H1 (cell line): ENCODE measurements at regions not wholly inside any gene's neighbourhood (a gene's known extent, or its start where the extent isn't known, plus 50 kb on each side); places are given as distances from the start of the nearest gene placed in this dataset.
A peak's percentile ranks its signal among the peaks of the same experiment; 100 is the strongest.
"Not testable (repeated sequence)": the region's sequence is repeated elsewhere in the genome, so short reads cannot be mapped to it uniquely, and the experiment has no call there.

Source experiments
- CTCF ChIA-PET: fragments of 300-600 bp; sonication (Branson Sonifier 250); formaldehyde crosslinking; loops from one replicate; lab custom pipeline; 2021; ENCODE audit not compliant: partially characterized antibody; lab: Charles Lee
- POLR2A ChIA-PET: fragments of 300-600 bp; sonication (Branson Sonifier 250); formaldehyde crosslinking; loops from one replicate; lab custom pipeline; 2021; ENCODE audit warnings: inconsistent platforms; ENCODE audit not compliant: partially characterized antibody; lab: Charles Lee
- DNase-seq, 2 experiments: peaks; one replicate each; pipeline versions ENCODE4 v3.0.0 to v3.0.0-alpha.2; 2010 to 2022; ENCODE audit warnings: low spot score in 2 of 2, low read depth in 1 of 2, mixed read lengths in 1 of 2
- FAIRE-seq: peaks from 2 replicates; lab custom pipeline; 2011; peaks lifted over from hg19 to GRCh38; lab: Jason Lieb, UNC
- H2AFZ ChIP-seq: 2 replicates; pipeline ENCODE4 v1.8.1; 2012; ENCODE audit warnings: low read length, inconsistent platforms
- H2AK5ac ChIP-seq: 2 replicates; pipeline ENCODE4 v1.6.1; 2013; ENCODE audit warnings: low read depth, low read length
- H2BK120ac ChIP-seq: replicated peaks from 2 replicates; pipeline ENCODE3; 2013; ENCODE audit warnings: low read depth, low read length, inconsistent platforms
- H2BK12ac ChIP-seq: 2 replicates; pipeline ENCODE4 v1.6.1; 2013; ENCODE audit warnings: low read depth, low read length
- H2BK15ac ChIP-seq: 2 replicates; pipeline ENCODE4 v1.6.1; 2013; ENCODE audit warnings: low read length
- H2BK20ac ChIP-seq: 2 replicates; pipeline ENCODE4 v1.6.1; 2013; ENCODE audit warnings: low read length
- H2BK5ac ChIP-seq: 2 replicates; pipeline ENCODE4 v1.6.1; 2013; ENCODE audit warnings: low read depth, low read length
- H3K14ac ChIP-seq: 2 replicates; pipeline ENCODE4 v1.6.1; 2013; ENCODE audit warnings: inconsistent platforms; ENCODE audit not compliant: insufficient read length
- H3K18ac ChIP-seq: 2 replicates; pipeline ENCODE4 v1.6.1; 2013; ENCODE audit warnings: low read length; ENCODE audit errors: extremely low read depth
- H3K23ac ChIP-seq: 2 replicates; pipeline ENCODE4 v1.6.1; 2013; ENCODE audit warnings: inconsistent platforms; ENCODE audit not compliant: insufficient read length
- H3K23me2 ChIP-seq: 2 replicates; pipeline ENCODE4 v1.6.1; 2013; ENCODE audit warnings: low read depth, low read length
- H3K27ac ChIP-seq: 2 replicates; pipeline ENCODE4 v1.6.1; 2011; ENCODE audit warnings: low read depth, low read length, inconsistent platforms
- H3K27me3 ChIP-seq, 4 experiments: replicated peaks in 1 of 4; 1 replicate in 1 of 4; 2 replicates in 3 of 4; pipeline versions ENCODE4 v1.6.1 to v1.8.1; 2011 to 2013; ENCODE audit warnings: low read length in 3 of 4, mild to moderate bottlenecking in 3 of 4, inconsistent platforms in 2 of 4, mixed read lengths in 2 of 4, moderate library complexity in 1 of 4; ENCODE audit not compliant: control insufficient read depth in 3 of 4, insufficient read depth in 3 of 4; ENCODE audit errors: extremely low read depth in 1 of 4
- H3K36me3 ChIP-seq, 4 experiments: 2 replicates each; pipeline versions ENCODE4 v1.6.1 to v1.8.1; 2011 to 2013; ENCODE audit warnings: mild to moderate bottlenecking in 4 of 4, low read length in 3 of 4, moderate library complexity in 2 of 4, control low read depth in 1 of 4, inconsistent platforms in 1 of 4; ENCODE audit not compliant: insufficient read depth in 4 of 4, control insufficient read depth in 2 of 4
- H3K4ac ChIP-seq: replicated peaks from 2 replicates; pipeline ENCODE3; 2013; ENCODE audit warnings: low read length, low read depth, mixed read lengths, inconsistent platforms; ENCODE audit not compliant: insufficient read length
- H3K4me1 ChIP-seq, 4 experiments: replicated peaks in 1 of 4; 1 replicate in 1 of 4; 2 replicates in 3 of 4; pipeline versions ENCODE4 v1.6.1 to v1.8.1; 2011 to 2013; ENCODE audit warnings: low read length in 3 of 4, inconsistent platforms in 2 of 4, mixed read lengths in 1 of 4; ENCODE audit not compliant: insufficient read depth in 4 of 4, control insufficient read depth in 3 of 4
- H3K4me2 ChIP-seq, 2 experiments: 2 replicates each; pipeline versions ENCODE4 v1.6.1 to v1.8.1; 2011 to 2013; ENCODE audit warnings: low read depth in 2 of 2, low read length in 2 of 2, control low read depth in 1 of 2, inconsistent platforms in 1 of 2, mild to moderate bottlenecking in 1 of 2; ENCODE audit not compliant: insufficient read depth in 1 of 2
- H3K4me3 ChIP-seq, 4 experiments: fragments of 200-600, 300-600 bp in 1 of 4; sonication (generic), shearing (Covaris generic), sonication (Bioruptor Twin) in 1 of 4; 2 replicates each; pipeline versions ENCODE4 v1.5.1 to v1.8.1; 2011 to 2016; ENCODE audit warnings: low read length in 4 of 4, low read depth in 3 of 4, control low read depth in 2 of 4, inconsistent platforms in 2 of 4, mild to moderate bottlenecking in 2 of 4, mixed read lengths in 1 of 4, moderate library complexity in 1 of 4; ENCODE audit not compliant: insufficient read depth in 2 of 4; ENCODE audit errors: extremely low read depth in 1 of 4
- H3K56ac ChIP-seq: replicated peaks from 2 replicates; pipeline ENCODE3; 2013; ENCODE audit warnings: low read depth, mild to moderate bottlenecking, mixed read lengths, low read length, inconsistent platforms; ENCODE audit not compliant: insufficient read length
- H3K79me1 ChIP-seq: 2 replicates; pipeline ENCODE4 v1.6.1; 2013; ENCODE audit warnings: low read depth, low read length, control low read depth
- H3K79me2 ChIP-seq, 2 experiments: 2 replicates each; pipeline versions ENCODE4 v1.6.1 to v1.8.1; 2012 to 2013; ENCODE audit warnings: low read length in 2 of 2, mild to moderate bottlenecking in 2 of 2, inconsistent platforms in 1 of 2; ENCODE audit not compliant: insufficient read depth in 2 of 2, control insufficient read depth in 1 of 2
- H3K9ac ChIP-seq, 4 experiments: replicated peaks in 1 of 4; 1 replicate in 1 of 4; 2 replicates in 3 of 4; pipeline versions ENCODE4 v1.6.1 to v1.8.1; 2011 to 2013; ENCODE audit warnings: low read depth in 3 of 4, low read length in 3 of 4, control low read depth in 2 of 4, mild to moderate bottlenecking in 2 of 4, moderate library complexity in 2 of 4, inconsistent platforms in 1 of 4; ENCODE audit errors: extremely low read depth in 1 of 4
- H3K9me3 ChIP-seq, 2 experiments: 2 replicates each; pipeline versions ENCODE4 v1.6.1 to v1.8.1; 2012 to 2013; ENCODE audit warnings: mild to moderate bottlenecking in 2 of 2, moderate library complexity in 2 of 2, control low read depth in 1 of 2, inconsistent platforms in 1 of 2, low read depth in 1 of 2, low read length in 1 of 2, mixed read lengths in 1 of 2; ENCODE audit not compliant: insufficient read depth in 2 of 2
- H4K20me1 ChIP-seq, 2 experiments: replicated peaks in 1 of 2; 2 replicates each; pipeline versions ENCODE3 to v1.8.1; 2011 to 2013; ENCODE audit warnings: inconsistent platforms in 2 of 2, low read length in 2 of 2, mild to moderate bottlenecking in 1 of 2; ENCODE audit not compliant: insufficient read depth in 2 of 2, control insufficient read depth in 1 of 2
- H4K5ac ChIP-seq: 2 replicates; pipeline ENCODE4 v1.6.1; 2013; ENCODE audit warnings: low read length, low read depth, mixed read lengths, inconsistent platforms; ENCODE audit not compliant: insufficient read length
- H4K8ac ChIP-seq: 2 replicates; pipeline ENCODE4 v1.8.0; 2013; ENCODE audit warnings: mild to moderate bottlenecking, moderate library complexity, low read length, inconsistent platforms; ENCODE audit not compliant: insufficient read depth; ENCODE audit errors: extremely low read depth
- H4K91ac ChIP-seq: replicated peaks from 2 replicates; pipeline ENCODE3; 2013; ENCODE audit warnings: low read length, mixed read lengths, inconsistent platforms; ENCODE audit not compliant: insufficient read length
- WGBS, 2 experiments: shearing (Covaris generic) in 1 of 2; methylation state at CpG; one replicate each; pipeline versions ENCODE4 v1.1.6 to v1.1.7; 2013 to 2015; ENCODE audit warnings: low lambda C conversion rate in 2 of 2, mixed read lengths in 2 of 2, inconsistent platforms in 1 of 2, low coverage in 1 of 2, missing lambda C conversion rate in 1 of 2; ENCODE audit not compliant: insufficient replicate concordance in 2 of 2, insufficient coverage in 1 of 2, insufficient read length in 1 of 2; ENCODE audit errors: extremely low coverage in 1 of 2, missing lambda C conversion rate in 1 of 2; 5-methylcytosine and 5-hydroxymethylcytosine counted together

DNA sequence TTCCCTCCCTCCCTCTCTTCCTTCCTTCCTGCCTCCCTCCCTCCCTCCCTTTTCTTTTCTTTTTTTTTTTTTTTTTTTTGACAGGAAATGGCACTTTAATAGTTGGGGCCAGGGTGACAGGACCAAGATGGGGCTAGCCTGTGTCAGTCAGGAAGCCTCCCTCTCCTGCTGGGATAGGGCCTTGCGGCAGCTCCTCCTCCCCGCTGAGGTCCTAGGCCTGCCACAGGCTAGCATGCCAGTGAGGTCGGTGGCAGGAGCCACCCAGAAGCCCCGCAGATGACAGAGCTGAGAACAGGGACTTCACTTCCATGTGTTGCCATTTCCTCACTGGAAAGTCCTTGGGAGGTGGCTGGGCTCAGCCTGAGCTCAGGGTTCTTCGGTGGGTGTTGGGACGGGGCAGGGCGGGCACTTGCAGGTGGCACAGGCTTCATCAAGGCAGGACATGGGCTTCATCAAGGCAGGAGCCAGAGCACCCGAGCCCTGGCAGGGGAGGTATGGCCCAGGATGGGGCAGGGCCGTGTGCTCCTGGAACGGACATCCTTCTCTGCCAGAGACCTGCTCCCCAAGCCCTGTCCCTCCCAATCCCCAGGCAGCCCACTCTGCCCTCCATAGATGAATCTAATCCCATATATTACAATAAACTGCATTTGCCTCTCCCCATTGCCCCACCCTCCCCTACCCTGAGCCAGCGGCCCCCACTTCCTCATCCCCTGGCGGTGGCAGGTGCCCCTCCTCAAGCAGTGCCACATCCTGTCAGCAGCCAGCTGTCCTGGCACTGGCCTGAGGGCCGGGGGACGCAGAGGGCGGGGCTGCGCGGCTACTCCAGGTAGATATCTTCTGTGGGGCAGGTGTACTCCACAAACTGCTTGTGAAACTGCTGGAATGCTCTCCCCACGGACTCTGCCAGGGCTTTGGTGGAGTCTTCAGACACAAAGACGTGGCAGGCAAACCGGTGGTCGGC is 109.8 kb upstream of the PLEKHM1 start:
- H3K56ac ChIP-seq, POLR2A ChIA-PET: not testable (repeated sequence)
- 81% methylated on average over 9 of the region's 21 CpGs; no CpG with 5 or more reads in 1 of the 2 experiments for WGBS, 2 experiments

More for the DNA sequence above, 109.8 kb upstream of the PLEKHM1 start:
- H3K4me3 ChIP-seq, H3K18ac ChIP-seq, H2BK12ac ChIP-seq, H3K79me2 ChIP-seq, H3K4me1 ChIP-seq, H3K36me3 ChIP-seq, H3K27ac ChIP-seq, H2BK20ac ChIP-seq, H4K20me1 ChIP-seq, H4K91ac ChIP-seq, H3K4me2 ChIP-seq, H4K8ac ChIP-seq, H4K5ac ChIP-seq, H3K14ac ChIP-seq, H3K79me1 ChIP-seq, H2AFZ ChIP-seq, H2BK15ac ChIP-seq, H2BK5ac ChIP-seq, H3K4ac ChIP-seq, FAIRE-seq, H3K23me2 ChIP-seq, H3K9ac ChIP-seq, H3K27me3 ChIP-seq, H2AK5ac ChIP-seq, H3K9me3 ChIP-seq, CTCF ChIA-PET, H3K23ac ChIP-seq, H2BK120ac ChIP-seq: not testable (repeated sequence)
- peak in 1 of 2 experiments; percentile 70 for DNase-seq
